HEK293 (cell line): ENCODE measurements at regions not wholly inside any gene's neighbourhood (a gene's known extent, or its start where the extent isn't known, plus 50 kb on each side); places are given as distances from the start of the nearest gene placed in this dataset.

Experiments used
- CTCF ChIA-PET: fragments of 350-600 bp; formaldehyde crosslinking; extraction: SDS; loops from one replicate; lab custom pipeline; 2021; ENCODE audit warnings: antibody characterized with exemption; lab: Yijun Ruan, JAX
- POLR2A ChIA-PET: fragments of 300-600 bp; formaldehyde crosslinking; extraction: SDS; loops from one replicate; lab custom pipeline; 2020; ENCODE audit warnings: antibody characterized with exemption, inconsistent platforms; lab: Yijun Ruan, JAX
- H3K27ac ChIP-seq: fragments of 200-500 bp; sonication (Bioruptor generic); 2 replicates; pipeline ENCODE4 v1.5.1; 2014; ENCODE audit warnings: low read depth, low read length, control low read depth, inconsistent platforms; ENCODE audit errors: extremely low read depth
- H3K36me3 ChIP-seq, 2 experiments: fragments of 200-500 bp in 1 of 2; sonication (Bioruptor generic) in 1 of 2; 1 replicate in 1 of 2; 2 replicates in 1 of 2; pipeline ENCODE4 v1.5.1; 2014 to 2017; ENCODE audit warnings: inconsistent platforms in 2 of 2, low read length in 2 of 2; ENCODE audit not compliant: control insufficient read depth in 2 of 2, insufficient read depth in 1 of 2
- H3K4me1 ChIP-seq: fragments of 200-500 bp; sonication (Bioruptor generic); 2 replicates; pipeline ENCODE4 v1.5.1; 2014; ENCODE audit warnings: mild to moderate bottlenecking, low read length, inconsistent platforms; ENCODE audit not compliant: control insufficient read depth, insufficient read depth
- H3K4me3 ChIP-seq: 2 replicates; pipeline ENCODE4 v1.5.1; 2011; ENCODE audit warnings: low read depth, mild to moderate bottlenecking, control low read depth, low read length, moderate library complexity
- H3K9me3 ChIP-seq: fragments of 200-500 bp; sonication (Bioruptor generic); 2 replicates; pipeline ENCODE4 v1.5.1; 2014; ENCODE audit warnings: low read depth, low read length, inconsistent platforms; ENCODE audit not compliant: control insufficient read depth, insufficient read depth
- EGR2 ChIP-seq: fragments of 450-650 bp; formaldehyde crosslinking; IDR thresholded peaks from 2 replicates; pipeline ENCODE4 v1.5.1; 2016; ENCODE audit warnings: low read depth, missing biosample characterization, missing genetic modification characterization
- FEZF1 ChIP-seq: fragments of 450-650 bp; formaldehyde crosslinking; IDR thresholded peaks from 2 replicates; pipeline ENCODE4 v1.5.1; 2016; ENCODE audit warnings: missing biosample characterization, missing genetic modification characterization
- OSR2 ChIP-seq: fragments of 450-650 bp; formaldehyde crosslinking; IDR thresholded peaks from 2 replicates; pipeline ENCODE4 v1.5.1; 2016; ENCODE audit warnings: missing biosample characterization, missing genetic modification characterization
- SP7 ChIP-seq: fragments of 450-650 bp; formaldehyde crosslinking; IDR thresholded peaks from 2 replicates; pipeline ENCODE4 v1.5.1; 2016; ENCODE audit warnings: missing biosample characterization, missing genetic modification characterization
- ZFP3 ChIP-seq: fragments of 450-650 bp; formaldehyde crosslinking; IDR thresholded peaks from 2 replicates; pipeline ENCODE4 v1.5.1; 2016; ENCODE audit warnings: low read depth, missing biosample characterization, missing genetic modification characterization
- ZIC2 ChIP-seq: fragments of 450-650 bp; formaldehyde crosslinking; IDR thresholded peaks from 2 replicates; pipeline ENCODE4 v1.5.1; 2016; ENCODE audit warnings: missing biosample characterization, missing genetic modification characterization
- ZNF133 ChIP-seq: fragments of 450-650 bp; formaldehyde crosslinking; IDR thresholded peaks from 2 replicates; pipeline ENCODE4 v1.5.1; 2016; ENCODE audit warnings: missing biosample characterization, missing genetic modification characterization
- ZNF211 ChIP-seq: fragments of 450-650 bp; formaldehyde crosslinking; IDR thresholded peaks from 2 replicates; pipeline ENCODE4 v1.5.1; 2016; ENCODE audit warnings: low read depth, missing biosample characterization, missing genetic modification characterization
- ZNF335 ChIP-seq: fragments of 450-650 bp; formaldehyde crosslinking; conservative IDR thresholded peaks from 2 replicates; pipeline ENCODE4 v1.5.1; 2016; ENCODE audit warnings: missing biosample characterization, missing genetic modification characterization
- ZNF37A ChIP-seq: fragments of 450-650 bp; IDR thresholded peaks from 2 replicates; pipeline ENCODE4 v1.5.1; 2018; ENCODE audit warnings: missing biosample characterization, missing genetic modification characterization
- ZNF416 ChIP-seq: fragments of 450-650 bp; formaldehyde crosslinking; IDR thresholded peaks from 2 replicates; pipeline ENCODE4 v1.5.1; 2016; ENCODE audit warnings: missing biosample characterization, missing genetic modification characterization
- ZNF473 ChIP-seq: fragments of 450-650 bp; formaldehyde crosslinking; IDR thresholded peaks from 2 replicates; pipeline ENCODE4 v1.5.1; 2017; ENCODE audit warnings: missing biosample characterization, missing genetic modification characterization
- ZNF514 ChIP-seq: fragments of 450-650 bp; formaldehyde crosslinking; IDR thresholded peaks from 2 replicates; pipeline ENCODE4 v1.5.1; 2016; ENCODE audit warnings: missing biosample characterization, missing genetic modification characterization
- ZNF521 ChIP-seq: fragments of 450-650 bp; formaldehyde crosslinking; IDR thresholded peaks from 2 replicates; pipeline ENCODE4 v1.5.1; 2017; ENCODE audit warnings: missing biosample characterization, mild to moderate bottlenecking, missing genetic modification characterization
- ZNF529 ChIP-seq: fragments of 450-650 bp; formaldehyde crosslinking; IDR thresholded peaks from 2 replicates; pipeline ENCODE4 v1.5.1; 2017; ENCODE audit warnings: missing genetic modification characterization, missing biosample characterization; ENCODE audit not compliant: insufficient replicate concordance
- ZNF544 ChIP-seq: fragments of 450-650 bp; formaldehyde crosslinking; IDR thresholded peaks from 2 replicates; pipeline ENCODE4 v1.5.0; 2017; ENCODE audit warnings: missing biosample characterization, missing genetic modification characterization
- ZNF610 ChIP-seq: fragments of 450-650 bp; formaldehyde crosslinking; IDR thresholded peaks from 2 replicates; pipeline ENCODE4 v1.5.1; 2016; ENCODE audit warnings: missing biosample characterization, missing genetic modification characterization, borderline replicate concordance
- ZNF624 ChIP-seq: fragments of 450-650 bp; formaldehyde crosslinking; IDR thresholded peaks from 2 replicates; pipeline ENCODE4 v1.5.1; 2017; ENCODE audit warnings: missing biosample characterization, missing genetic modification characterization
- ZNF626 ChIP-seq: fragments of 450-650 bp; sonication (Bioruptor Pico); formaldehyde crosslinking; IDR thresholded peaks from 2 replicates; pipeline ENCODE4 v1.5.1; 2018; ENCODE audit warnings: missing biosample characterization, missing genetic modification characterization, inconsistent platforms
- ZNF707 ChIP-seq: fragments of 450-650 bp; formaldehyde crosslinking; IDR thresholded peaks from 2 replicates; pipeline ENCODE4 v1.5.1; 2016; ENCODE audit warnings: missing biosample characterization, missing genetic modification characterization
- ZSCAN16 ChIP-seq: fragments of 450-650 bp; formaldehyde crosslinking; IDR thresholded peaks from 2 replicates; pipeline ENCODE4 v1.5.1; 2016; ENCODE audit warnings: missing biosample characterization, missing genetic modification characterization
- ZSCAN30 ChIP-seq: fragments of 450-650 bp; IDR thresholded peaks from 2 replicates; pipeline ENCODE4 v1.5.1; 2018; ENCODE audit warnings: missing biosample characterization, mild to moderate bottlenecking, missing genetic modification characterization, moderate library complexity
- TF ChIP-seq, protein P1 (sequence below): fragments of 450-650 bp; formaldehyde crosslinking; IDR thresholded peaks from 2 replicates; pipeline ENCODE4 v1.5.1; 2016; ENCODE audit warnings: missing biosample characterization, missing genetic modification characterization
- TF ChIP-seq, protein P2 (sequence below): fragments of 450-650 bp; formaldehyde crosslinking; IDR thresholded peaks from 2 replicates; pipeline ENCODE4 v1.5.1; 2017; ENCODE audit warnings: missing biosample characterization, missing genetic modification characterization
- TF ChIP-seq, protein P3 (sequence below): fragments of 450-650 bp; formaldehyde crosslinking; IDR thresholded peaks from 2 replicates; pipeline ENCODE4 v1.5.1; 2016; ENCODE audit warnings: missing biosample characterization, missing genetic modification characterization

DNA sequence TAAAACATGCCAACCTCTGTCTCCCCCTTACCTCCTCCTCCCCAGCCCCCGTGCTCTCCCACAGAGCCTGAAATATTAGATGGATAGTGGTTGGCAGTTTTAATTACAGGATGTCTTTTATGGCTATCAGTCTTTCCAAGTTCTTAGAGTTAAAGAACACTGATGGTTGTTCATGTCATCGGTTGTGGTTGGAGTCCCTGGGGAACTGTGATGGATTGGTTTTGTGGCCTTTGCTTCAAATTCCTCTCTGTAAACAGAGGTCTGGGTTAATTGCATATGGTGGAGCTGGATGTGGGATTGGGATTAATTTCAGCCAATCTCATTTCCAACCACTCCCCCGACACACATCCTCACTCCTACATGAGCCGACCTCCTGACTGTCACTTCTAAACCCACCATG lies 164.5 kb upstream of the PROK2 start:
- TF ChIP-seq ZNF707 (tag by site-specific recombination) (no peak), OSR2 (tag by site-specific recombination) (peak; percentile 36; the same call in 1 of the 2 replicates), ZNF37A (tag by site-specific recombination) (no peak), FEZF1 (peak; percentile 68), EGR2 (tag by site-specific recombination) (0 out of 2 replicates have a peak, but pooled peaks have one; percentile 4), ZSCAN16 (tag by site-specific recombination) (no peak), ZNF529 (tag by site-specific recombination) (peak; percentile 8), ZNF624 (no peak), ZNF626 (no peak), SP7 (tag by site-specific recombination) (peak; percentile 96)
- TF ChIP-seq, protein P1, sequence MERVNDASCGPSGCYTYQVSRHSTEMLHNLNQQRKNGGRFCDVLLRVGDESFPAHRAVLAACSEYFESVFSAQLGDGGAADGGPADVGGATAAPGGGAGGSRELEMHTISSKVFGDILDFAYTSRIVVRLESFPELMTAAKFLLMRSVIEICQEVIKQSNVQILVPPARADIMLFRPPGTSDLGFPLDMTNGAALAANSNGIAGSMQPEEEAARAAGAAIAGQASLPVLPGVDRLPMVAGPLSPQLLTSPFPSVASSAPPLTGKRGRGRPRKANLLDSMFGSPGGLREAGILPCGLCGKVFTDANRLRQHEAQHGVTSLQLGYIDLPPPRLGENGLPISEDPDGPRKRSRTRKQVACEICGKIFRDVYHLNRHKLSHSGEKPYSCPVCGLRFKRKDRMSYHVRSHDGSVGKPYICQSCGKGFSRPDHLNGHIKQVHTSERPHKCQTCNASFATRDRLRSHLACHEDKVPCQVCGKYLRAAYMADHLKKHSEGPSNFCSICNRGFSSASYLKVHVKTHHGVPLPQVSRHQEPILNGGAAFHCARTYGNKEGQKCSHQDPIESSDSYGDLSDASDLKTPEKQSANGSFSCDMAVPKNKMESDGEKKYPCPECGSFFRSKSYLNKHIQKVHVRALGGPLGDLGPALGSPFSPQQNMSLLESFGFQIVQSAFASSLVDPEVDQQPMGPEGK, result 0 out of 2 replicates have a peak, but pooled peaks have one; percentile 37
- TF ChIP-seq, all 188 proteins: peak for 6
- POLR2A ChIA-PET, result no interaction called here
- Histone ChIP-seq H3K9me3 (no peaks in the 10 kb centered on the region), H3K36me3 (no peaks in the 10 kb centered on the region), H3K4me3 (no peak overlapping the region), H3K4me1 (no peaks in the 10 kb centered on the region), H3K27ac (no peak overlapping the region)
- CTCF ChIA-PET, result interaction anchor here (0.7 to 0.9 kb wide), 2 partner anchors 90 to 493 kb away, joined by 3 to 6 read pairs; no protein-coding TSS in a partner anchor

DNA sequence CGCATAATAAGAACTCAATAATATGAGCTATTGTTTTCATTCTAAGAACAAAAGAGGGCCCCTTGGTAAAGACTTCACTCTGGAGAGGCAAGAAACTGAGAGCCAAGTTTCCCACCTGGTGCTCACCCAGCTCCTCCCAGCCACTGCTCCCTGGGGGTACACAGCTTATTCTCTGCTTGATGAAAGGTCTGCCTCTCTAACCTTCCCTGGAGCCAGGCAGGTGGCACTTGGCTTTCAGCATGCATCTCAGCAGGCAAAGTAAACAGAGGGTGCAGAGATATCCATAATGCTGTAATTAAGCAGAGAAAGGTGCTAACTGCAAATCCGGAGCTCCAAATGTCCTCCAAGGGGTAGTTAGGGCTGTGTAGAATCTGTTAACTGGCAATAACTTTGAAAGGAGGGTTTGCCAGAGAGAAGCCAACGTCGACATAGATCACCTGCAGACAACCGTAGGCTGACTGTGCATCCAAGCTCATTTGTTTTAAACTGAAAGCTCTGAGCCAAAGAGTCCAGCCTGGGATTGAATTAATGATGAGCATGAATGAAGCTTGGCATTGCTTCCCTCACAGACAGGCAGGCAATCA lies 159.6 kb upstream of the PROK2 start:
- POLR2A ChIA-PET, result no interaction called here
- Histone ChIP-seq H3K9me3 (no peaks in the 10 kb centered on the region), H3K27ac (no peak overlapping the region)
- CTCF ChIA-PET, result no interaction called here
- TF ChIP-seq ZIC2 (peak; percentile 64), ZNF133 (no peak)
- TF ChIP-seq, all 188 proteins: peak for 1
- Histone ChIP-seq H3K36me3 (no peaks in the 10 kb centered on the region), H3K4me1 (no peaks in the 10 kb centered on the region), H3K4me3 (no peak overlapping the region)

DNA sequence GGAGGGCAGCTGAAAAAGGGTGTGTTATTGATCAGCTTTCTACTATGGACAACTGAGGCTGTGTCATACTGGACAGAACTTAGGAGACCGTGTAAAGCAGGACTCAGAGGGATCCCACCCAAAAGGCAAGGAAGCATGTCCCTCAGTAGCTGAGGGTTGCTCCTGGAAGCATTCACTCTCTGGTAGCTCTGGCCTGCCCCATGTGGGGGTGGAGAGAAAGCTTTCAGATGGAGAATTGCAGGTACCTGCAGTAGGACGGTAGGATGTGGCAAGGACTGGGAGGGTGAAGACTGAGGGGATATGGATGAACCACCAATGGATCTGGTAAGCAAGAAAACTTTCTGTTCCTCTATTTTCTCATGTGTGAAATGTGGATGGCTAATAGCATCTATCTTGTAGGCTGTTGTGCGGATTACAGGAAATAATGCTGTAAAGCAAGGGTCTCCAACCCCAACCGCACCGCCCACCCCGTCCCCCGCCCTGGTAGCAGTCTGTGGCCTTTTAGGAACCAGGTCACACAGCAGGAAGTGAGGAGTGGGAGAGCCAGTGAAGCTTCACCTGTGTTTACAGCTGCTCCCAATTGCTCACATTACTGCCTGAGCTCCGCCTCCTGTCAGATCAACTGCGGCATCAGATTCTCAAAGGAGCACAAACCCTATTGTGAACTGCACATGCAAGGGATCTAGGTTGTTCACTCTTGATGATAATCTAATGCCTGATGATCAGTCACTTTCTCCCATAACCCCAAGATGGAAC lies 157.7 kb upstream of the PROK2 start:
- Histone ChIP-seq H3K4me1 (no peaks in the 10 kb centered on the region), H3K4me3 (no peak overlapping the region), H3K27ac (no peak overlapping the region), H3K36me3 (no peaks in the 10 kb centered on the region), H3K9me3 (no peaks in the 10 kb centered on the region)
- TF ChIP-seq ZNF416, result no peak
- no peak for TF ChIP-seq ZNF473 (tag by site-specific recombination)
- no peak for TF ChIP-seq ZNF514 (tag by site-specific recombination)
- no peak for TF ChIP-seq ZNF610
- TF ChIP-seq ZSCAN30 (tag by site-specific recombination), result no peak
- TF ChIP-seq ZNF521, result no peak
- TF ChIP-seq, protein P2, sequence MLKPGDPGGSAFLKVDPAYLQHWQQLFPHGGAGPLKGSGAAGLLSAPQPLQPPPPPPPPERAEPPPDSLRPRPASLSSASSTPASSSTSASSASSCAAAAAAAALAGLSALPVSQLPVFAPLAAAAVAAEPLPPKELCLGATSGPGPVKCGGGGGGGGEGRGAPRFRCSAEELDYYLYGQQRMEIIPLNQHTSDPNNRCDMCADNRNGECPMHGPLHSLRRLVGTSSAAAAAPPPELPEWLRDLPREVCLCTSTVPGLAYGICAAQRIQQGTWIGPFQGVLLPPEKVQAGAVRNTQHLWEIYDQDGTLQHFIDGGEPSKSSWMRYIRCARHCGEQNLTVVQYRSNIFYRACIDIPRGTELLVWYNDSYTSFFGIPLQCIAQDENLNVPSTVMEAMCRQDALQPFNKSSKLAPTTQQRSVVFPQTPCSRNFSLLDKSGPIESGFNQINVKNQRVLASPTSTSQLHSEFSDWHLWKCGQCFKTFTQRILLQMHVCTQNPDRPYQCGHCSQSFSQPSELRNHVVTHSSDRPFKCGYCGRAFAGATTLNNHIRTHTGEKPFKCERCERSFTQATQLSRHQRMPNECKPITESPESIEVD (tag by site-specific recombination), result no peak
- TF ChIP-seq ZFP3, result no peak
- TF ChIP-seq ZNF544, result no peak
- TF ChIP-seq, protein P3, sequence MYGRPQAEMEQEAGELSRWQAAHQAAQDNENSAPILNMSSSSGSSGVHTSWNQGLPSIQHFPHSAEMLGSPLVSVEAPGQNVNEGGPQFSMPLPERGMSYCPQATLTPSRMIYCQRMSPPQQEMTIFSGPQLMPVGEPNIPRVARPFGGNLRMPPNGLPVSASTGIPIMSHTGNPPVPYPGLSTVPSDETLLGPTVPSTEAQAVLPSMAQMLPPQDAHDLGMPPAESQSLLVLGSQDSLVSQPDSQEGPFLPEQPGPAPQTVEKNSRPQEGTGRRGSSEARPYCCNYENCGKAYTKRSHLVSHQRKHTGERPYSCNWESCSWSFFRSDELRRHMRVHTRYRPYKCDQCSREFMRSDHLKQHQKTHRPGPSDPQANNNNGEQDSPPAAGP (tag by site-specific recombination), result no peak
- no peak for TF ChIP-seq ZNF211 (tag by site-specific recombination)
- no peak for TF ChIP-seq ZNF335 (tag by site-specific recombination)
- CTCF ChIA-PET, result interaction anchor here (0.5 kb wide), 1 partner anchor 1344 kb away, joined by 3 read pairs; no protein-coding TSS in a partner anchor
- POLR2A ChIA-PET, result no interaction called here
